Keratinocyte (primary cell): ENCODE measurements at regions not wholly inside any gene's neighbourhood (a gene's known extent, or its start where the extent isn't known, plus 50 kb on each side); places are given as distances from the start of the nearest gene placed in this dataset.

ENCODE experiments used
- EZH2 ChIP-seq: IDR thresholded peaks from one replicate; pipeline ENCODE4 v1.6.1; 2012; ENCODE audit warnings: inconsistent platforms, mild to moderate bottlenecking, low read length, moderate library complexity
- TF ChIP-seq, protein P1 (sequence below), 3 experiments: IDR thresholded peaks in 1 of 3; conservative IDR thresholded peaks in 1 of 3; optimal IDR thresholded peaks in 1 of 3; 2 replicates in 2 of 3; 3 replicates in 1 of 3; pipeline versions ENCODE3 to v1.5.1; 2011; ENCODE audit warnings: low read length in 3 of 3, mild to moderate bottlenecking in 3 of 3, moderate library complexity in 2 of 3, control low read depth in 1 of 3, inconsistent platforms in 1 of 3; ENCODE audit not compliant: insufficient read depth in 2 of 3; ENCODE audit errors: extremely low read depth in 1 of 3

- TF ChIP-seq, protein P1, sequence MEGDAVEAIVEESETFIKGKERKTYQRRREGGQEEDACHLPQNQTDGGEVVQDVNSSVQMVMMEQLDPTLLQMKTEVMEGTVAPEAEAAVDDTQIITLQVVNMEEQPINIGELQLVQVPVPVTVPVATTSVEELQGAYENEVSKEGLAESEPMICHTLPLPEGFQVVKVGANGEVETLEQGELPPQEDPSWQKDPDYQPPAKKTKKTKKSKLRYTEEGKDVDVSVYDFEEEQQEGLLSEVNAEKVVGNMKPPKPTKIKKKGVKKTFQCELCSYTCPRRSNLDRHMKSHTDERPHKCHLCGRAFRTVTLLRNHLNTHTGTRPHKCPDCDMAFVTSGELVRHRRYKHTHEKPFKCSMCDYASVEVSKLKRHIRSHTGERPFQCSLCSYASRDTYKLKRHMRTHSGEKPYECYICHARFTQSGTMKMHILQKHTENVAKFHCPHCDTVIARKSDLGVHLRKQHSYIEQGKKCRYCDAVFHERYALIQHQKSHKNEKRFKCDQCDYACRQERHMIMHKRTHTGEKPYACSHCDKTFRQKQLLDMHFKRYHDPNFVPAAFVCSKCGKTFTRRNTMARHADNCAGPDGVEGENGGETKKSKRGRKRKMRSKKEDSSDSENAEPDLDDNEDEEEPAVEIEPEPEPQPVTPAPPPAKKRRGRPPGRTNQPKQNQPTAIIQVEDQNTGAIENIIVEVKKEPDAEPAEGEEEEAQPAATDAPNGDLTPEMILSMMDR (optimal IDR thresholded peaks at IDR 0.05 in 1 of 3, IDR thresholded peaks at IDR 0.05 in 1 of 3, conservative IDR thresholded peaks at IDR 0.05 in 1 of 3; ENCODE audit: extremely low read depth in 1 of 3, insufficient read depth in 2 of 3, low read length in 3 of 3) = no peak
- no peak for TF ChIP-seq EZH2
Measured at GRCh38 chr5:29157975-29158374, 2035.5 kb upstream of the CDH6 start.
